ENCODE measurements at regions not wholly inside any gene's neighbourhood (a gene's known extent, or its start where the extent isn't known, plus 50 kb on each side); places are given as distances from the start of the nearest gene placed in this dataset.
"Not testable (repeated sequence)": the region's sequence is repeated elsewhere in the genome, so short reads cannot be mapped to it uniquely, and the experiment has no call there.

DNA sequence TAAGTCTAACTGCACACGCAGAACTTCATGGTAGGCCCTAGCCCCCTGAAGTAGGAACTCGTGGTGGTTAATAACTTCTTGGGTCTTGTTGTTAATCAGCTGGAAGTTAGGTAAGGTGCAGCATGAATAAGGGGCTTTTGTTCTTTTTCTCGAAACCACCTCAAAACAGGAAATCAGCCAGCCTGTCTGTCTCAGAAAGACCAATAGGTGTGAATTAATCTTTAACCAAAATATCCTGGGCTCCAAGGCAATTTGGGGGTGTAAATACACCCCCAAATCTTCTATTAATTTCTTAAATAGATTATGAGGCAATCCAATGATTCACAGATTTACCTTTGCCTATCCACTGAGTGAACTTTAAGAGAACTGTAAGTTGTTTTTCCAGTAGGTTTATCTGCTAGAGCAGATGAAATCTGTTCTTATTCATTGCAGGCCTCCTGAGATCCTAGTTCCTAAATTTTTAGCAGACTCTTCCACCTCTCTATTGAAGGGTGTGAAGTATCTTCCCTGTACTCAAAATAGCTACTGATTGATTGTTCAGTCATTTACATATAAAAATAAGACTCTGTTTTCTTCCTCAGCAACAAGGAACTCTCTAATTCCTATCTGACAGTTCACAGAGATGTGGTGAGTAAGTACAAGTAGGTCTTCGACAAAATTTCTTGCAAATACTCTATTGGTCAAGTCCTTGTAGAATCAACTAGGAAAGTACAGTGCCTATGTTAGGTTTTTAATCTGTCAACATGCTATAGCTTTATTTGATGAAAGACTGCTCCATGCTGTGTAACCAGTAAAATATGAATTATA, 427.1 kb upstream of the NOX3 start:
- no peak overlapping the region for H3K4me3 ChIP-seq (ENCODE audit: low read length)
- WGBS: 75% methylated on average over 4 of the region's 4 CpGs
- H3K9me3 ChIP-seq (ENCODE audit: control insufficient read depth, low read length): no peaks in the 10 kb centered on the region
- no peak for ATAC-seq
- DNase-seq: no peak
- no peaks in the 10 kb centered on the region for H3K27me3 ChIP-seq (ENCODE audit: control insufficient read depth, insufficient read depth)
- H3K4me1 ChIP-seq (ENCODE audit: control insufficient read depth, insufficient read depth, low read length): no peaks in the 10 kb centered on the region
- intact Hi-C loops (cut with DNase I): no loop called here
- no peak overlapping the region for H3K27ac ChIP-seq (ENCODE audit: low read length)

- H3K4me1 ChIP-seq (ENCODE audit: control insufficient read depth, insufficient read depth, low read length): no peaks in the 10 kb centered on the region
- no peaks in the 10 kb centered on the region for H3K27me3 ChIP-seq (ENCODE audit: control insufficient read depth, insufficient read depth)
- no peaks in the 10 kb centered on the region for H3K9me3 ChIP-seq (ENCODE audit: control insufficient read depth, low read length)
- ATAC-seq: no peak
- no peak overlapping the region for H3K27ac ChIP-seq (ENCODE audit: low read length)
- 69% methylated on average over 5 of the region's 5 CpGs for WGBS
- no peak overlapping the region for H3K4me3 ChIP-seq (ENCODE audit: low read length)
- no peak for DNase-seq
- intact Hi-C loops (cut with DNase I): no loop called here
Measured at GRCh38 chr6:155881826-155882526, 426.3 kb upstream of the NOX3 start.

GRCh38 chr6:155880900-155881299, 425.3 kb upstream of the NOX3 start:
- DNase-seq: no peak
- no peaks in the 10 kb centered on the region for H3K9me3 ChIP-seq (ENCODE audit: control insufficient read depth, low read length)
- intact Hi-C loops (cut with DNase I): no loop called here
- H3K4me1 ChIP-seq (ENCODE audit: control insufficient read depth, insufficient read depth, low read length): no peaks in the 10 kb centered on the region
- H3K4me3 ChIP-seq (ENCODE audit: low read length): no peak overlapping the region
- no peak overlapping the region for H3K27ac ChIP-seq (ENCODE audit: low read length)
- H3K27me3 ChIP-seq (ENCODE audit: control insufficient read depth, insufficient read depth): no peaks in the 10 kb centered on the region
- ATAC-seq: peak in 1 of 2 donors; percentile 53
- 63% methylated on average over 3 of the region's 3 CpGs for WGBS

DNA sequence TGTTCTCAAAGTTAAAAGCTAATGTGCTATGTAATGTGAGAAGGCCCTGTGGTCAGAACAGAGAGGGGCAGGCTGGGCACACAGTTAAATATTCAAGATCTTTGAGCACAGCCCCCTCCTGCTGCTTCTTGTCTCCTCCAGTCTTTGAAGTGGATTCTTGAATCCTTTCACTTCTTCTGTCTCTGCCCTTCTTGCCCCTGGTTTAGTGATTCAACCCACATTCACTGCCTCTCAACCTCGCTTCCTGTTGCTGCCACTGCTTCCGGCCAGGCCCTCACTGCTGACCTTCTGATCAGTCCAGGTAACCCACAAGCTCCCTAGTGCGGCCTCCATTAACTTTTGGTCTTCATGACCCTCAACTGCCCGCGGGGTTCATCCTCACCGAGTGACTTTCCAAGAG, 417.3 kb upstream of the NOX3 start:
- intact Hi-C loops (cut with DNase I): no loop called here
- Histone ChIP-seq H3K9me3 (ENCODE audit: control insufficient read depth, low read length) (no peaks in the 10 kb centered on the region), H3K4me1 (ENCODE audit: control insufficient read depth, insufficient read depth, low read length) (no peaks in the 10 kb centered on the region), H3K27me3 (ENCODE audit: control insufficient read depth, insufficient read depth) (no peaks in the 10 kb centered on the region), H3K27ac (ENCODE audit: low read length) (no peak overlapping the region), H3K4me3 (ENCODE audit: low read length) (no peak overlapping the region)
- DNase-seq: no peak
- WGBS: 87% methylated on average over 6 of the region's 6 CpGs
- no peak for ATAC-seq

GRCh38 chr6:155867682-155868081, 412.0 kb upstream of the NOX3 start:
- Histone ChIP-seq H3K27ac (ENCODE audit: low read length) (no peak overlapping the region), H3K27me3 (ENCODE audit: control insufficient read depth, insufficient read depth) (no peaks in the 10 kb centered on the region), H3K9me3 (ENCODE audit: control insufficient read depth, low read length) (no peaks in the 10 kb centered on the region), H3K4me3 (ENCODE audit: low read length) (no peak overlapping the region), H3K4me1 (ENCODE audit: control insufficient read depth, insufficient read depth, low read length) (no peaks in the 10 kb centered on the region)
- no peak for ATAC-seq
- intact Hi-C loops (cut with DNase I): no loop called here
- WGBS: 92% methylated on average over 4 of the region's 4 CpGs
- DNase-seq: no peak

DNA sequence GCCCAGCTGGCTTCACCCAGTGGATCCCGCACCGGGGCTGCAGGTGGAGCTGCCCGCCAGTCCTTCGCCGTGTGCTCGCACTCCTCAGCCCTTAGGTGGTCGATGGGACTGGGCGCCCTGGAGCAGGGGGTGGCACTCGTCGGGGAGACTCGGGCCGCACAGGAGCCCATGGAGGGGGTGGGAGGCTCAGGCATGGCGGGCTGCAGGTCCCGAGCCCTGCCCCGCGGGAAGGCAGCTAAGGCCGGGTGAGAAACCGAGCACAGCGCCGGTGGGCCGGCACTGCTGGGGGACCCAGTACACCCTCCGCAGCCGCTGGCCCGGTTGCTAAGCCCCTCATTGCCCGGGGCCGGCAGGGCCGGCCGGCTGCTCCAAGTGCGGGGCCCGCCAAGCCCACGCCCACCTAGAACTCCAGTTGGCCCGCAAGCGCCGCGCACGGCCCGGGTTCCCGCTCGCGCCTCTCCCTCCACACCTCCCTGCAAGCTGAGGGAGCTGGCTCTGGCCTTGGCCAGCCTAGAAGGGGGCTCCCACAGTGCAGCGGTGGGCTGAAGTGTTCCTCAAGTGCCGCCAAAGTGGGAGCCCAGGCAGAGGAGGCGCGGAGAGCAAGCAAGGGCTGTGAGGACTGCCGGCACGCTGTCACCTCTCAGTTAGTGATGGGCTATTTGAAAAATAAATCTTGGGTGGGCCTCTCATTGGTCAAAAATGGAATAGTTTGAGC, 411.2 kb upstream of the NOX3 start:
- H3K27me3 ChIP-seq (ENCODE audit: control insufficient read depth, insufficient read depth); H3K9me3 ChIP-seq (ENCODE audit: control insufficient read depth, low read length); H3K27ac ChIP-seq (ENCODE audit: low read length); H3K4me1 ChIP-seq (ENCODE audit: control insufficient read depth, insufficient read depth, low read length); intact Hi-C loops (cut with DNase I); H3K4me3 ChIP-seq (ENCODE audit: low read length); ATAC-seq: not testable (repeated sequence)
- DNase-seq: peak in 1 of 3 donors; percentile 46
- WGBS: 95% methylated on average over 46 of the region's 46 CpGs

GRCh38 chr6:155861821-155862220, 406.2 kb upstream of the NOX3 start:
- intact Hi-C loops (cut with DNase I): no loop called here
- no peaks in the 10 kb centered on the region for H3K27me3 ChIP-seq (ENCODE audit: control insufficient read depth, insufficient read depth)
- H3K4me1 ChIP-seq (ENCODE audit: control insufficient read depth, insufficient read depth, low read length): no peaks in the 10 kb centered on the region
- ATAC-seq (no peak), DNase-seq (no peak)
- peaks cover 2% of the 10 kb centered on the region for H3K9me3 ChIP-seq (ENCODE audit: control insufficient read depth, low read length)
- H3K27ac ChIP-seq (ENCODE audit: low read length): no peak overlapping the region
- WGBS: 71% methylated on average over 2 of the region's 2 CpGs
- H3K4me3 ChIP-seq (ENCODE audit: low read length): no peak overlapping the region

DNA sequence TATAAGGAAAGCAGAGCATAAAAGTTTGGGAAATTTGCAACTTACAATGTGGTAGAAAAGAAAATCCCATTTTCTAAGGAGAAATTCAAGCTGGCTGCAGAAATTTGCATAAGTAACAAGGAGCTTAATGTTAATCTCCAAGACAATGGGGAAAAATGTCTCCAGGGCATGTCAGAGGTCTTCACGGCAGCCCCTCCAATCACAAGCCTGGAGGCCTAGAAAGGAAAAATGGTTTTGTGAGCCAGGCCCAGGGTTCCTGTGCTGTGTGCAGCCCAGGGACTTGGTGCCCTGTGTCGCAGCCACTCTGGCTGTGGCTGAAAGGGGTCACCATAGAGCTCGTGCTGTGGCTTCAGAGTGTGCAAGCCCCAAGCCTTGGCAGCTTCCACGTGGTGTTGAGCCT, 403.3 kb upstream of the NOX3 start:
- H3K4me3 ChIP-seq (ENCODE audit: low read length); H3K9me3 ChIP-seq (ENCODE audit: control insufficient read depth, low read length); H3K27me3 ChIP-seq (ENCODE audit: control insufficient read depth, insufficient read depth); H3K4me1 ChIP-seq (ENCODE audit: control insufficient read depth, insufficient read depth, low read length); ATAC-seq; DNase-seq; intact Hi-C loops (cut with DNase I); H3K27ac ChIP-seq (ENCODE audit: low read length): not testable (repeated sequence)
- WGBS: 75% methylated on average over 4 of the region's 4 CpGs

GRCh38 chr6:155854787-155855186, 399.1 kb upstream of the NOX3 start:
- no peak for DNase-seq
- Histone ChIP-seq H3K27ac (ENCODE audit: low read length) (no peak overlapping the region), H3K9me3 (ENCODE audit: control insufficient read depth, low read length) (no peaks in the 10 kb centered on the region), H3K27me3 (ENCODE audit: control insufficient read depth, insufficient read depth) (no peaks in the 10 kb centered on the region), H3K4me3 (ENCODE audit: low read length) (no peak overlapping the region), H3K4me1 (ENCODE audit: control insufficient read depth, insufficient read depth, low read length) (no peaks in the 10 kb centered on the region)
- WGBS: 91% methylated on average over 2 of the region's 2 CpGs
- no peak for ATAC-seq
- intact Hi-C loops (cut with DNase I): no loop called here

DNA sequence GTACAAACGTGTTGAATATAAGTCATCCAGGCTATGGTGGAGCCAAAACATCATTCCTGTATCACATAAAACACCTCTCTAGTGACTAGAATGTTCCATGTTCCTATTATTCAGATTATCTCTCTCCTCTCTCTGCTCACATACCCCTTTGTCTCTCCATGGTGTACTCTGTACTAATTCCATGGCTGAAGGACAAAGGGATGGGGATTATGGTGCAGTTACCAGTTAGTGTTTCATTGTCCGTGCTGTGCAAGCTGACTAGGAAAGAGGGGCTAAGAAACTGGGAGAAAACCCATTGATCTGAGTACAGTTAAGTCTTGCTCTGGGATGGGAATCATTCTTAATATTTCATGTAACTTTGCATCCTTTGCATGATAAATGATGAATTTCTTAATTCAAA, 397.4 kb upstream of the NOX3 start:
- Histone ChIP-seq H3K4me3 (ENCODE audit: low read length) (no peak overlapping the region), H3K27ac (ENCODE audit: low read length) (no peak overlapping the region), H3K4me1 (ENCODE audit: control insufficient read depth, insufficient read depth, low read length) (no peaks in the 10 kb centered on the region), H3K27me3 (ENCODE audit: control insufficient read depth, insufficient read depth) (no peaks in the 10 kb centered on the region), H3K9me3 (ENCODE audit: control insufficient read depth, low read length) (no peaks in the 10 kb centered on the region)
- DNase-seq (no peak), ATAC-seq (no peak)
- intact Hi-C loops (cut with DNase I): no loop called here
- 80% methylated on average over 2 of the region's 2 CpGs for WGBS

- Histone ChIP-seq H3K4me3 (ENCODE audit: low read length) (no peak overlapping the region), H3K27me3 (ENCODE audit: control insufficient read depth, insufficient read depth) (no peaks in the 10 kb centered on the region), H3K27ac (ENCODE audit: low read length) (no peak overlapping the region), H3K4me1 (ENCODE audit: control insufficient read depth, insufficient read depth, low read length) (no peaks in the 10 kb centered on the region), H3K9me3 (ENCODE audit: control insufficient read depth, low read length) (no peaks in the 10 kb centered on the region)
- peak in 1 of 2 donors; percentile 18 for ATAC-seq
- 86% methylated on average over 5 of the region's 5 CpGs for WGBS
- no peak for DNase-seq
- intact Hi-C loops (cut with DNase I): no loop called here
Measured at GRCh38 chr6:155850408-155850841, 394.8 kb upstream of the NOX3 start.
